GM20431 (cell line): ENCODE measurements at regions not wholly inside any gene's neighbourhood (a gene's known extent, or its start where the extent isn't known, plus 50 kb on each side); places are given as distances from the start of the nearest gene placed in this dataset.

Source experiments
- in situ Hi-C: fragments of 300-500 bp; cut with MseI, MboI; formaldehyde crosslinking; loops from one replicate; pipeline ENCODE4 v1.15.0; 2020; ENCODE audit warnings: low sequenced_read_pairs; ENCODE audit not compliant: unreplicated experiment

GRCh38 chr20:20839771-20840170 lies 127.3 kb upstream of the RALGAPA2 start:
- in situ Hi-C loops, result no loop called here

- in situ Hi-C loops, result no loop called here
Observed at GRCh38 chr20:20837574-20838021, 125.2 kb upstream of the RALGAPA2 start.

- in situ Hi-C loops, result no loop called here
Observed at GRCh38 chr20:20836836-20837235, 124.4 kb upstream of the RALGAPA2 start.

GRCh38 chr20:20835897-20836296 lies 123.5 kb upstream of the RALGAPA2 start:
- in situ Hi-C loops, result no loop called here

GRCh38 chr20:20834008-20834407 lies 121.6 kb upstream of the RALGAPA2 start:
- in situ Hi-C loops, result no loop called here

- in situ Hi-C loops, result no loop called here
Observed at GRCh38 chr20:20832715-20833114, 120.3 kb upstream of the RALGAPA2 start.

GRCh38 chr20:20831794-20832193 lies 119.3 kb upstream of the RALGAPA2 start:
- in situ Hi-C loops, result no loop called here

- in situ Hi-C loops, result loop anchor here (10.0 kb wide), 1 partner anchor 165 kb away; no protein-coding TSS in a partner anchor
Observed at GRCh38 chr20:20829681-20830080, 117.2 kb upstream of the RALGAPA2 start.

- in situ Hi-C loops, result loop anchor here (10.0 kb wide), 1 partner anchor 163 kb away; no protein-coding TSS in a partner anchor
Observed at GRCh38 chr20:20827992-20828597, 115.7 kb upstream of the RALGAPA2 start.

- in situ Hi-C loops, result loop anchor here (10.0 kb wide), 1 partner anchor 160 kb away; no protein-coding TSS in a partner anchor
Observed at GRCh38 chr20:20824924-20825584, 112.6 kb upstream of the RALGAPA2 start.

GRCh38 chr20:20823476-20823881 lies 111.0 kb upstream of the RALGAPA2 start:
- in situ Hi-C loops, result loop anchor here (10.0 kb wide), 1 partner anchor 159 kb away; no protein-coding TSS in a partner anchor

- in situ Hi-C loops, result loop anchor here (10.0 kb wide), 1 partner anchor 157 kb away; no protein-coding TSS in a partner anchor
Observed at GRCh38 chr20:20821484-20822260, 109.2 kb upstream of the RALGAPA2 start.

- in situ Hi-C loops, result loop anchor here (10.0 kb wide), 1 partner anchor 156 kb away; no protein-coding TSS in a partner anchor
Observed at GRCh38 chr20:20820785-20821483, 108.5 kb upstream of the RALGAPA2 start.

GRCh38 chr20:20820104-20820503 lies 107.7 kb upstream of the RALGAPA2 start:
- in situ Hi-C loops, result loop anchor here (10.0 kb wide), 1 partner anchor 155 kb away; no protein-coding TSS in a partner anchor

GRCh38 chr20:20816969-20817755 lies 104.7 kb upstream of the RALGAPA2 start:
- in situ Hi-C loops, result no loop called here

GRCh38 chr20:20815711-20816455 lies 103.4 kb upstream of the RALGAPA2 start:
- in situ Hi-C loops, result no loop called here

- in situ Hi-C loops, result no loop called here
Observed at GRCh38 chr20:20814685-20815084, 102.2 kb upstream of the RALGAPA2 start.

GRCh38 chr20:20812136-20812535 lies 99.7 kb upstream of the RALGAPA2 start:
- in situ Hi-C loops, result no loop called here

GRCh38 chr20:20808016-20808415 lies 95.6 kb upstream of the RALGAPA2 start:
- in situ Hi-C loops, result no loop called here
